HepG2 (cell line): ENCODE measurements at regions not wholly inside any gene's neighbourhood (a gene's known extent, or its start where the extent isn't known, plus 50 kb on each side); places are given as distances from the start of the nearest gene placed in this dataset.

Experiments
- CEBPB ChIP-seq: IDR thresholded peaks from 2 replicates; pipeline ENCODE4 v1.6.1; 2011; ENCODE audit warnings: low read depth, low read length, improper control_type of control experiment, borderline replicate concordance
- POLR2A ChIP-seq, 2 experiments: IDR thresholded peaks; 2 replicates each; pipeline ENCODE4 v1.6.1; 2011; ENCODE audit warnings: low read depth in 2 of 2, low read length in 2 of 2, mild to moderate bottlenecking in 1 of 2, moderate library complexity in 1 of 2; ENCODE audit not compliant: insufficient read depth in 1 of 2
- TF ChIP-seq, protein P1 (sequence below): sonication (generic); formaldehyde crosslinking; IDR thresholded peaks from 2 replicates; pipeline ENCODE4 v1.5.0; 2020; ENCODE audit warnings: mild to moderate bottlenecking, missing genetic modification reagents, moderate library complexity
- TF ChIP-seq, protein P2 (sequence below): IDR thresholded peaks from 2 replicates; pipeline ENCODE4 v1.6.1; 2012; ENCODE audit warnings: inconsistent platforms

DNA sequence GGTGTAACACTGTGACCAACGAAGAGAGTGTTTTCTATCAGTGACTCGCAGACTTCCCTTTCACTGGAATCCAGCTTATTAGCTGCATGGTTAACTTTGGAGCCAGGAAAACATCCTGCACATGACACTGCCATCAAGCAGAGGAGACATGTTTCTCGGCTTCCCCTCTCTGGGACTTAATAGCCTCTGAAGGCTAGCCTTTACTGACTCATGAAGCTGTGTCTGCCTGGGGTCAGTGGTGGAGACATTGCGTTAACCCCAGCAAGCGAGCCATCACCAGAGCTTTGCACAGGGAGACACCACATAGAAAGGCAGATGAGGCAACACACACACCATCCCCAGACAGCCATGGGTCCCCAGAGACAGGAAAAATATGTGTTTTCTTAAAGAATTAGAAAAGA, 126.9 kb upstream of the PRICKLE1 start:
- TF ChIP-seq, protein P1, sequence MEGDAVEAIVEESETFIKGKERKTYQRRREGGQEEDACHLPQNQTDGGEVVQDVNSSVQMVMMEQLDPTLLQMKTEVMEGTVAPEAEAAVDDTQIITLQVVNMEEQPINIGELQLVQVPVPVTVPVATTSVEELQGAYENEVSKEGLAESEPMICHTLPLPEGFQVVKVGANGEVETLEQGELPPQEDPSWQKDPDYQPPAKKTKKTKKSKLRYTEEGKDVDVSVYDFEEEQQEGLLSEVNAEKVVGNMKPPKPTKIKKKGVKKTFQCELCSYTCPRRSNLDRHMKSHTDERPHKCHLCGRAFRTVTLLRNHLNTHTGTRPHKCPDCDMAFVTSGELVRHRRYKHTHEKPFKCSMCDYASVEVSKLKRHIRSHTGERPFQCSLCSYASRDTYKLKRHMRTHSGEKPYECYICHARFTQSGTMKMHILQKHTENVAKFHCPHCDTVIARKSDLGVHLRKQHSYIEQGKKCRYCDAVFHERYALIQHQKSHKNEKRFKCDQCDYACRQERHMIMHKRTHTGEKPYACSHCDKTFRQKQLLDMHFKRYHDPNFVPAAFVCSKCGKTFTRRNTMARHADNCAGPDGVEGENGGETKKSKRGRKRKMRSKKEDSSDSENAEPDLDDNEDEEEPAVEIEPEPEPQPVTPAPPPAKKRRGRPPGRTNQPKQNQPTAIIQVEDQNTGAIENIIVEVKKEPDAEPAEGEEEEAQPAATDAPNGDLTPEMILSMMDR (CRISPR knock-in tag) = no peak
- no peak for TF ChIP-seq POLR2A (IDR thresholded peaks at IDR 0.05; ENCODE audit: insufficient read depth in 1 of 2, low read depth in 2 of 2, low read length in 2 of 2)
- TF ChIP-seq CEBPB = no peak
- TF ChIP-seq, protein P2, sequence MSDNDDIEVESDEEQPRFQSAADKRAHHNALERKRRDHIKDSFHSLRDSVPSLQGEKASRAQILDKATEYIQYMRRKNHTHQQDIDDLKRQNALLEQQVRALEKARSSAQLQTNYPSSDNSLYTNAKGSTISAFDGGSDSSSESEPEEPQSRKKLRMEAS = no peak
